HepG2 (cell line): ENCODE measurements at regions not wholly inside any gene's neighbourhood (a gene's known extent, or its start where the extent isn't known, plus 50 kb on each side); places are given as distances from the start of the nearest gene placed in this dataset.

Source experiments
- ATAC-seq: fragments of 200-7000 bp; cut with Tn5 transposase; 3 replicates; pipeline ENCODE4 v1.9.1; 2020; ENCODE audit warnings: mild to moderate bottlenecking, moderate library complexity
- BruUV-seq: library from RNA; stranded (reverse); fragments of 400-500 nt; replicated peaks from 2 replicates; lab custom pipeline; 2021; lab: Mats Ljungman, UMichigan
- CTCF ChIA-PET: fragments of 300-600 bp; formaldehyde crosslinking; extraction: SDS; loops from one replicate; lab custom pipeline; 2021; ENCODE audit warnings: low total read pairs, inconsistent platforms, low intra/inter-chr PET ratio; lab: Yijun Ruan, JAX
- POLR2A ChIA-PET: fragments of 350-600 bp; sonication (Branson Sonifier 250); formaldehyde crosslinking; loops from one replicate; lab custom pipeline; 2020; ENCODE audit warnings: antibody characterized with exemption, inconsistent platforms; lab: Yijun Ruan, JAX
- DNase-seq: peaks from one replicate; pipeline ENCODE4 v3.0.0-alpha.2; 2015; ENCODE audit warnings: low spot score
- FAIRE-seq: peaks from 3 replicates; lab custom pipeline; 2011; peaks lifted over from hg19 to GRCh38; lab: Jason Lieb, UNC
- H2AFZ ChIP-seq: one replicate; pipeline ENCODE4 v1.6.1; 2011; ENCODE audit warnings: low read length, inconsistent platforms
- H3K27ac ChIP-seq: fragments of 300-600 bp; 3 replicates; pipeline ENCODE4 v1.8.0; 2011; ENCODE audit warnings: mixed run types, mild to moderate bottlenecking, mixed read lengths, low read length, inconsistent platforms; ENCODE audit not compliant: insufficient read depth; ENCODE audit errors: extremely low read length
- H3K27me3 ChIP-seq, 2 experiments: fragments of 200-600 bp in 1 of 2; 2 replicates in 1 of 2; 3 replicates in 1 of 2; pipeline versions ENCODE4 v1.6.0 to v1.8.0; 2011; ENCODE audit warnings: low read length in 2 of 2, mild to moderate bottlenecking in 2 of 2, moderate library complexity in 2 of 2, inconsistent platforms in 1 of 2; ENCODE audit not compliant: insufficient read depth in 2 of 2, control insufficient read depth in 1 of 2
- H3K36me3 ChIP-seq, 2 experiments: fragments of 200-600 bp in 1 of 2; replicated peaks in 1 of 2; 2 replicates in 1 of 2; 3 replicates in 1 of 2; pipeline versions ENCODE4 v1.5.1 to v1.8.0; 2011; ENCODE audit warnings: low read length in 2 of 2, inconsistent platforms in 1 of 2; ENCODE audit not compliant: insufficient read depth in 2 of 2, control insufficient read depth in 1 of 2
- H3K4me1 ChIP-seq: 2 replicates; pipeline ENCODE4 v1.5.1; 2012; ENCODE audit warnings: low read length, inconsistent platforms; ENCODE audit not compliant: insufficient read depth
- H3K4me2 ChIP-seq: 2 replicates; pipeline ENCODE4 v1.6.0; 2011; ENCODE audit warnings: low read depth, low read length, inconsistent platforms
- H3K4me3 ChIP-seq, 3 experiments: fragments of 200-600 bp in 1 of 3; sonication (generic), shearing (Covaris generic) in 1 of 3; replicated peaks in 1 of 3; 2 replicates each; pipeline ENCODE4 v1.5.1; 2011 to 2016; ENCODE audit warnings: low read length in 3 of 3, inconsistent platforms in 2 of 3, low read depth in 2 of 3, mild to moderate bottlenecking in 2 of 3, control low read depth in 1 of 3, mixed read lengths in 1 of 3; ENCODE audit not compliant: insufficient read depth in 1 of 3
- H3K79me2 ChIP-seq: one replicate; pipeline ENCODE4 v1.6.1; 2011; ENCODE audit warnings: low read length, inconsistent platforms; ENCODE audit not compliant: insufficient read depth
- H3K9ac ChIP-seq: 2 replicates; pipeline ENCODE4 v1.6.0; 2011; ENCODE audit warnings: mild to moderate bottlenecking, low read depth, low read length, inconsistent platforms; ENCODE audit not compliant: insufficient read depth
- H3K9me3 ChIP-seq: 2 replicates; pipeline ENCODE4 v1.5.1; 2012; ENCODE audit warnings: mild to moderate bottlenecking, low read length
- H4K20me1 ChIP-seq: 2 replicates; pipeline ENCODE4 v1.6.0; 2011; ENCODE audit warnings: inconsistent platforms, mild to moderate bottlenecking, low read length, moderate library complexity; ENCODE audit not compliant: insufficient read depth
- IKZF4 ChIP-seq: sonication (generic); formaldehyde crosslinking; IDR thresholded peaks from 2 replicates; pipeline ENCODE4 v1.5.1; 2020; ENCODE audit warnings: borderline replicate concordance, mild to moderate bottlenecking, low read depth, missing genetic modification reagents; ENCODE audit errors: not compliant biosample characterization
- PHF21A ChIP-seq: sonication (generic); formaldehyde crosslinking; IDR thresholded peaks from 2 replicates; pipeline ENCODE4 v1.5.0; 2020; ENCODE audit warnings: mild to moderate bottlenecking, missing genetic modification reagents
- RNF2 ChIP-seq: fragments of 450-650 bp; conservative IDR thresholded peaks from 2 replicates; pipeline ENCODE4 v1.6.1; 2016; ENCODE audit warnings: low read depth
- ZNF747 ChIP-seq: sonication (generic); formaldehyde crosslinking; IDR thresholded peaks from 2 replicates; pipeline ENCODE4 v1.8.1; 2023; ENCODE audit warnings: missing genetic modification reagents, mild to moderate bottlenecking, borderline replicate concordance
- ZNF772 ChIP-seq: sonication (generic); formaldehyde crosslinking; IDR thresholded peaks from 2 replicates; pipeline ENCODE4 v1.5.0; 2020; ENCODE audit warnings: mild to moderate bottlenecking, missing genetic modification reagents
- WGBS: methylation state at CpG from one replicate; pipeline ENCODE4 v1.1.6; 2017; ENCODE audit warnings: low lambda C conversion rate; 5-methylcytosine and 5-hydroxymethylcytosine counted together
- in situ Hi-C: cut with HindIII; loops from 2 replicates; pipeline ENCODE4 v1.10.0; 2017; ENCODE audit warnings: low pct_unique_long_range_greater_than_20kb; ENCODE audit not compliant: extremely low pct_ligation_motif_present
- intact Hi-C: fragments of 100-400 bp; cut with micrococcal nuclease; formaldehyde crosslinking; loops from one replicate; pipeline ENCODE4 v1.10.0; 2022; ENCODE audit not compliant: unreplicated experiment
- TF ChIP-seq, protein P1 (sequence below), 2 experiments: fragments of 450-650 bp in 1 of 2; sonication (generic) in 1 of 2; formaldehyde crosslinking; IDR thresholded peaks; 2 replicates each; pipeline versions ENCODE4 v1.5.0 to v1.8.0; 2020 to 2022; ENCODE audit warnings: mild to moderate bottlenecking in 1 of 2, missing genetic modification reagents in 1 of 2

DNA sequence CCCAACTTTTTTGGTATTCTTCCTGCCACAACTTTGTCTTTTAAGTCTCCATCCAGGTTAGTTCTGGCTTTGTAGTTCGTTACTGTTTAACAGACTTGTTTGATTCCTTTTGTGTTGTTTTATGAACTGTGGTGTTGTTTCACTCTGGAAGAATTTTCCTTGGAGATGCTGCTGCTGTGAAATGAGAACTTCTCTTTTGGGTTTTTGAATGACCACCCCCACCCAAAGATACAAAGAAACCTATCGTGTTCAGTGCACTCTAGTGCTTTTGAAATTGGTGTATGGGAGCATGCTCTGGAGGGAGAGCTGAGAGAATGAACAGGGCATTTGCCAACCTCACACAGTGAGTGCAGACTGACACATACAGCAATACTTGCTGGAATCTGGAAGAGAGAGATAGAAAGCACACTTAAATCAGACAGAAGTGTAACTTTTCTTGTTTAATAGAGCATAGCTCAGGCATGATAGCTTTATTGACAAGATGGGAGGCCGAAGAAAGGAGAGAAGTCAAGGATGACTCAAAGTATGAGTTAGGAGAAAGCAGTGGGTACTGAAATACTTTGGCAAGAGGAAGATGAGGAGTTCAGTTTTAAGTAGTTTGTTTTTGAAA lies 293.1 kb downstream of the SOX4 start:
- BruUV-seq: no TSS peak
- no peak for ATAC-seq
- no peak overlapping the region for H3K4me2 ChIP-seq
- H3K9ac ChIP-seq: no peak overlapping the region
- no peaks in the 10 kb centered on the region for H3K9me3 ChIP-seq
- no peak overlapping the region for H2AFZ ChIP-seq
- H3K27me3 ChIP-seq: peaks cover 0 to 10% of the 10 kb centered on the region in 2 experiments; a peak in 1 of 5 replicates
- in situ Hi-C loops (no loop called here), intact Hi-C loops (no loop called here)
- no peaks in the 10 kb centered on the region for H4K20me1 ChIP-seq
- H3K27ac ChIP-seq: no peak overlapping the region
- ChIA-PET POLR2A (no interaction called here), CTCF (no interaction called here)
- no peaks in the 10 kb centered on the region for H3K79me2 ChIP-seq
- no peaks in the 10 kb centered on the region for H3K36me3 ChIP-seq
- H3K4me1 ChIP-seq: peaks cover 24% of the 10 kb centered on the region
- no peak overlapping the region for H3K4me3 ChIP-seq
- no peak for FAIRE-seq
- TF ChIP-seq ZNF772 (CRISPR knock-in tag): no peak
- TF ChIP-seq ZNF747 (CRISPR knock-in tag): no peak
- TF ChIP-seq RNF2: no peak
- no peak for TF ChIP-seq PHF21A (CRISPR knock-in tag)
- TF ChIP-seq IKZF4 (CRISPR knock-in tag): no peak
- TF ChIP-seq, protein P1, sequence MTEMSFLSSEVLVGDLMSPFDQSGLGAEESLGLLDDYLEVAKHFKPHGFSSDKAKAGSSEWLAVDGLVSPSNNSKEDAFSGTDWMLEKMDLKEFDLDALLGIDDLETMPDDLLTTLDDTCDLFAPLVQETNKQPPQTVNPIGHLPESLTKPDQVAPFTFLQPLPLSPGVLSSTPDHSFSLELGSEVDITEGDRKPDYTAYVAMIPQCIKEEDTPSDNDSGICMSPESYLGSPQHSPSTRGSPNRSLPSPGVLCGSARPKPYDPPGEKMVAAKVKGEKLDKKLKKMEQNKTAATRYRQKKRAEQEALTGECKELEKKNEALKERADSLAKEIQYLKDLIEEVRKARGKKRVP (CRISPR knock-in tag; IDR thresholded peaks at IDR 0.05): no peak
- TF ChIP-seq, all 625 proteins: peak for 0
- WGBS: 16% methylated on average over 3 of the region's 3 CpGs
- DNase-seq: no peak
